ENCODE measurements at regions not wholly inside any gene's neighbourhood (a gene's known extent, or its start where the extent isn't known, plus 50 kb on each side); places are given as distances from the start of the nearest gene placed in this dataset.
"Not testable (repeated sequence)": the region's sequence is repeated elsewhere in the genome, so short reads cannot be mapped to it uniquely, and the experiment has no call there.

DNA sequence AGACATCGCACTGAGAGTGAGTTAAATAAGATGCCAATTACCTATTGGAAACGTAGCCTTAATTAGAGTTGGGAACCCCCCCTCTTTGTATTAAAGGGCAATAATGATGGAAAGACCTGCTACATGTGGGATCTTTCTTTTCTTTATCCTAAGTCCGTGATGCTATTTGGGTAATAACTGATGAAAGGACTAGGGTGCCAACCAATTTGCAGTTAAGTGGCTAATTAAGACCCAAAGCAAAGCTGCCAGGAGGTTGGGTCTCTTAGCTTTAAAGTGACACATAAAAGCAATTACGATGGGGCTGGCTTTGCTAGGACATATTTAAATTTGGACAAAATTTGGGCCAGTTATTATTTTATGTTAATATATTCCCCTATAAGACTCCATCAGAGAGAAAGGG lies 728.8 kb downstream of the NR2F1-AS1 start:
- peak in 2 of 6 donors; percentile 32 to 50 for DNase-seq (ENCODE audit: low read depth in 4 of 6, low spot score in 6 of 6)
- Histone ChIP-seq H3K9me3 (ENCODE audit: control insufficient read depth, insufficient read depth, low read length) (no peaks in the 10 kb centered on the region), H3K27ac (ENCODE audit: low read depth, low read length) (no peak overlapping the region), H3K4me3 (ENCODE audit: low read depth, low read length) (no peak overlapping the region), H3K27me3 (ENCODE audit: control insufficient read depth, insufficient read depth, low read length) (no peaks in the 10 kb centered on the region), H3K36me3 (ENCODE audit: control insufficient read depth, insufficient read depth, low read length) (no peaks in the 10 kb centered on the region), H3K4me1 (ENCODE audit: control insufficient read depth, insufficient read depth, low read length) (no peaks in the 10 kb centered on the region)
- WGBS (ENCODE audit: insufficient coverage), result 50% methylated on average over 1 of the region's 4 CpGs

DNA sequence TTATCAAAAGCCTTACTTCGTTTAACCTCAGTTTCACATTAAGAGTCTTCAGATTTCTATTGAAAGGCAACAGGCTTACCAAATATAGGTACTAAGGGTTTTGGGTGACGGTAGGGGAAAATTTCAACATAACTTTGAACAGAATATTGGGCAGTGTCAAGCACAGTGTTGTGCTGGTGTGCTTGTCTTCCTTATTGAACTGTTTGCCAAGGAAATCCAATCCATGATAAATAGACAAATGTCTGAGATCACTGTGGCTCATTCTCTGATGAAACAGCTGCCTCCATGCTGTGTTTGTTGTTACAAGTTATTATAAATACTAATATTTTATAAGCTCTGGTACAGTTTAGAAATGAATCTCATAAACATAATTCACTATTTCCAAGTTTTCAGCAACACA lies 730.1 kb downstream of the NR2F1-AS1 start:
- Histone ChIP-seq H3K27me3 (ENCODE audit: control insufficient read depth, insufficient read depth, low read length) (no peaks in the 10 kb centered on the region), H3K27ac (ENCODE audit: low read depth, low read length) (no peak overlapping the region), H3K4me3 (ENCODE audit: low read depth, low read length) (no peak overlapping the region), H3K4me1 (ENCODE audit: control insufficient read depth, insufficient read depth, low read length) (no peaks in the 10 kb centered on the region), H3K9me3 (ENCODE audit: control insufficient read depth, insufficient read depth, low read length) (no peaks in the 10 kb centered on the region), H3K36me3 (ENCODE audit: control insufficient read depth, insufficient read depth, low read length) (no peaks in the 10 kb centered on the region)
- DNase-seq (ENCODE audit: low read depth in 4 of 6, low spot score in 6 of 6), result peak in 1 of 6 donors; percentile 30
- 80% methylated on average over 1 of the region's 2 CpGs for WGBS (ENCODE audit: insufficient coverage)

DNA sequence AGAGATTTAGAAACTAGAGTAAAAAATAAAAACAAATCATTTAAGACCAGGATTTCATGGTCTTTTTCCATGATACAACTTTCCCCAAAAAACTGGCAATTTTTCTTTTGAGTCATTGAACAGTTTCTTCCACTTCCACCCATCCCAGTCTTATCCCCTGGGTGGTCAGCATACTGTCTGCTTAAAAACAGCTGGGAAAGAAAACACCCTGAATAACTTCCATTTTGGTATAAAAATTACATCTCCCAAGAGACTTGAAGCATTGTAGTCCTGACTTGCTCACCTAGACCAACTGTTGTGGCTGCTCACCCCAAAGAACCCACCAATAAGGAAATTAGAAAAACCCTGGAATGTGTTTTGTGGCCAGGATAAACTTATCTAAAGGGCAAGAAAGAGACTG lies 731.3 kb downstream of the NR2F1-AS1 start:
- no peaks in the 10 kb centered on the region for H3K27me3 ChIP-seq (ENCODE audit: control insufficient read depth, insufficient read depth, low read length)
- DNase-seq (ENCODE audit: low read depth in 4 of 6, low spot score in 6 of 6), result no peak
- H3K4me3 ChIP-seq (ENCODE audit: low read depth, low read length), result no peak overlapping the region
- no peaks in the 10 kb centered on the region for H3K36me3 ChIP-seq (ENCODE audit: control insufficient read depth, insufficient read depth, low read length)
- no peak overlapping the region for H3K27ac ChIP-seq (ENCODE audit: low read depth, low read length)
- H3K4me1 ChIP-seq (ENCODE audit: control insufficient read depth, insufficient read depth, low read length), result no peaks in the 10 kb centered on the region
- no peaks in the 10 kb centered on the region for H3K9me3 ChIP-seq (ENCODE audit: control insufficient read depth, insufficient read depth, low read length)

- WGBS (ENCODE audit: insufficient coverage), result 94% methylated on average over 2 of the region's 5 CpGs
- H3K27me3 ChIP-seq (ENCODE audit: control insufficient read depth, insufficient read depth, low read length), result no peaks in the 10 kb centered on the region
- H3K9me3 ChIP-seq (ENCODE audit: control insufficient read depth, insufficient read depth, low read length), result no peaks in the 10 kb centered on the region
- DNase-seq (ENCODE audit: low read depth in 4 of 6, low spot score in 6 of 6), result no peak
- H3K4me1 ChIP-seq (ENCODE audit: control insufficient read depth, insufficient read depth, low read length), result no peaks in the 10 kb centered on the region
- H3K27ac ChIP-seq (ENCODE audit: low read depth, low read length), result no peak overlapping the region
- no peaks in the 10 kb centered on the region for H3K36me3 ChIP-seq (ENCODE audit: control insufficient read depth, insufficient read depth, low read length)
- no peak overlapping the region for H3K4me3 ChIP-seq (ENCODE audit: low read depth, low read length)
Observed at GRCh38 chr5:92841604-92842155, 739.3 kb downstream of the NR2F1-AS1 start.

- Histone ChIP-seq H3K9me3 (ENCODE audit: control insufficient read depth, insufficient read depth, low read length) (no peaks in the 10 kb centered on the region), H3K4me1 (ENCODE audit: control insufficient read depth, insufficient read depth, low read length) (no peaks in the 10 kb centered on the region), H3K36me3 (ENCODE audit: control insufficient read depth, insufficient read depth, low read length) (no peaks in the 10 kb centered on the region), H3K27ac (ENCODE audit: low read depth, low read length) (no peak overlapping the region), H3K27me3 (ENCODE audit: control insufficient read depth, insufficient read depth, low read length) (no peaks in the 10 kb centered on the region), H3K4me3 (ENCODE audit: low read depth, low read length) (no peak overlapping the region)
- DNase-seq (ENCODE audit: low read depth in 4 of 6, low spot score in 6 of 6), result no peak
- no CpG with 5 or more reads among the region's 1 CpG for WGBS (ENCODE audit: insufficient coverage)
Observed at GRCh38 chr5:92838253-92838652, 742.8 kb downstream of the NR2F1-AS1 start.

- Histone ChIP-seq H3K27me3 (ENCODE audit: control insufficient read depth, insufficient read depth, low read length) (no peaks in the 10 kb centered on the region), H3K36me3 (ENCODE audit: control insufficient read depth, insufficient read depth, low read length) (no peaks in the 10 kb centered on the region), H3K27ac (ENCODE audit: low read depth, low read length) (no peak overlapping the region), H3K9me3 (ENCODE audit: control insufficient read depth, insufficient read depth, low read length) (no peaks in the 10 kb centered on the region), H3K4me1 (ENCODE audit: control insufficient read depth, insufficient read depth, low read length) (no peaks in the 10 kb centered on the region), H3K4me3 (ENCODE audit: low read depth, low read length) (no peak overlapping the region)
- WGBS (ENCODE audit: insufficient coverage), result no CpG with 5 or more reads among the region's 3 CpGs
- no peak for DNase-seq (ENCODE audit: low read depth in 4 of 6, low spot score in 6 of 6)
Observed at GRCh38 chr5:92836855-92837755, 743.9 kb downstream of the NR2F1-AS1 start.

DNA sequence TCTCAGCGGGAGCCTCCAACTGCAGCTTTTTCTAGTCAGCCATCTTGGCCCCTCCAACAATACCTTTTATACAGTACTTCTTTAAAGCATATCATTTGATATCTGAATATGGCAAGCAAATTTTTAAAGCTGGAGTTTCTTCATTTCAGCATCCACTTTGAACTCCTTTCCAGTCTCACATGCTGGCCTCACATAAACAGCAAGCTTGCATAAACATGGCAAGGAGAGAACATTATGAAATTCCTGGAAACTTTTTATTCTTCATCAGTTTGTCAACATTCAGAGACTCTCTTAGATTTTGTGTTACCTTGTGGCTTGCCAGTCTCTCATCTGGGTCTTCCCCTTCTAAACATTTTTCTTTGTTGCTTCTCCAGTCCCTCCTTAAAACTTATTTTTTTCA lies 745.3 kb downstream of the NR2F1-AS1 start:
- no peak overlapping the region for H3K4me3 ChIP-seq (ENCODE audit: low read depth, low read length)
- no peaks in the 10 kb centered on the region for H3K27me3 ChIP-seq (ENCODE audit: control insufficient read depth, insufficient read depth, low read length)
- H3K36me3 ChIP-seq (ENCODE audit: control insufficient read depth, insufficient read depth, low read length), result no peaks in the 10 kb centered on the region
- no peak overlapping the region for H3K27ac ChIP-seq (ENCODE audit: low read depth, low read length)
- DNase-seq (ENCODE audit: low read depth in 4 of 6, low spot score in 6 of 6), result no peak
- H3K9me3 ChIP-seq (ENCODE audit: control insufficient read depth, insufficient read depth, low read length), result no peaks in the 10 kb centered on the region
- no peaks in the 10 kb centered on the region for H3K4me1 ChIP-seq (ENCODE audit: control insufficient read depth, insufficient read depth, low read length)
- 0% methylated on average over 1 of the region's 1 CpG for WGBS (ENCODE audit: insufficient coverage)

- not testable (repeated sequence) for DNase-seq (ENCODE audit: low read depth in 4 of 6, low spot score in 6 of 6); H3K4me1 ChIP-seq (ENCODE audit: control insufficient read depth, insufficient read depth, low read length); H3K27ac ChIP-seq (ENCODE audit: low read depth, low read length); H3K27me3 ChIP-seq (ENCODE audit: control insufficient read depth, insufficient read depth, low read length); H3K9me3 ChIP-seq (ENCODE audit: control insufficient read depth, insufficient read depth, low read length); H3K36me3 ChIP-seq (ENCODE audit: control insufficient read depth, insufficient read depth, low read length); H3K4me3 ChIP-seq (ENCODE audit: low read depth, low read length)
- 48% methylated on average over 2 of the region's 3 CpGs for WGBS (ENCODE audit: insufficient coverage)
Observed at GRCh38 chr5:92823551-92823950, 757.5 kb downstream of the NR2F1-AS1 start.

- WGBS (ENCODE audit: insufficient coverage), result 93% methylated on average over 2 of the region's 9 CpGs
- no peak for DNase-seq (ENCODE audit: low read depth in 4 of 6, low spot score in 6 of 6)
- no peaks in the 10 kb centered on the region for H3K4me1 ChIP-seq (ENCODE audit: control insufficient read depth, insufficient read depth, low read length)
Observed at GRCh38 chr5:92822183-92822582, 758.8 kb downstream of the NR2F1-AS1 start.

GRCh38 chr5:92809855-92810465 lies 771.1 kb downstream of the NR2F1-AS1 start:
- no peak overlapping the region for H3K27ac ChIP-seq (ENCODE audit: low read depth, low read length)

More at GRCh38 chr5:92822183-92822582, 758.8 kb downstream of the NR2F1-AS1 start:
- H3K36me3 ChIP-seq (ENCODE audit: control insufficient read depth, insufficient read depth, low read length), result no peaks in the 10 kb centered on the region
- H3K27me3 ChIP-seq (ENCODE audit: control insufficient read depth, insufficient read depth, low read length), result no peaks in the 10 kb centered on the region
- H3K27ac ChIP-seq (ENCODE audit: low read depth, low read length), result no peak overlapping the region
- H3K9me3 ChIP-seq (ENCODE audit: control insufficient read depth, insufficient read depth, low read length), result no peaks in the 10 kb centered on the region
- H3K4me3 ChIP-seq (ENCODE audit: low read depth, low read length), result no peak overlapping the region

More at GRCh38 chr5:92809855-92810465, 771.1 kb downstream of the NR2F1-AS1 start:
- DNase-seq (ENCODE audit: low read depth in 4 of 6, low spot score in 6 of 6), result no peak
- Histone ChIP-seq H3K4me3 (ENCODE audit: low read depth, low read length) (no peak overlapping the region), H3K9me3 (ENCODE audit: control insufficient read depth, insufficient read depth, low read length) (no peaks in the 10 kb centered on the region), H3K36me3 (ENCODE audit: control insufficient read depth, insufficient read depth, low read length) (no peaks in the 10 kb centered on the region), H3K4me1 (ENCODE audit: control insufficient read depth, insufficient read depth, low read length) (no peaks in the 10 kb centered on the region), H3K27me3 (ENCODE audit: control insufficient read depth, insufficient read depth, low read length) (no peaks in the 10 kb centered on the region)
- 83% methylated on average over 1 of the region's 3 CpGs for WGBS (ENCODE audit: insufficient coverage)
